ENCODE measurements at regions not wholly inside any gene's neighbourhood (a gene's known extent, or its start where the extent isn't known, plus 50 kb on each side); places are given as distances from the start of the nearest gene placed in this dataset.
"Not testable (repeated sequence)": the region's sequence is repeated elsewhere in the genome, so short reads cannot be mapped to it uniquely, and the experiment has no call there.

DNA sequence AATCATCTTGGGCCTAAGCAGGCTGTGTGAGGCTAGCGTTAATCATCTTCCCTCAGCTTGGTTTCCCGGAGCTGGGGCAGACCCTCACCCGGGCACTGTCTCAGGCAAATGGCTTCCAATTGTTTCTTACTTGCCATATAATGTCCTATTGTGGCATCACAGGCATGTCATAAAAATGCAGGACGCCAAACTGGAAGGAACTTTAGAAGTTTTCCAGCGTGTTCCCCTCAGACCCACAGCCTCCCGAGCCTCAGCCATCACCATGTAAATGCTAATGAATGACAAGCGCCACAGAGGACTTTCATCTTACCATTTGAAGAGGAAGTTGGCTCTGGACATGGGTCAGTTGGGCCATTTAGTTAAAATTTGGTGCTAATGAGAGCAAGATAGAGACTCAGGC, 143.0 kb upstream of the IRX1 start:
- intact Hi-C loops (cut with micrococcal nuclease) = no loop called here
- no peak overlapping the region for H3K27ac Mint-ChIP-seq
- no peak overlapping the region for H3K4me3 Mint-ChIP-seq
- no peaks in the 10 kb centered on the region for H3K36me3 Mint-ChIP-seq (ENCODE audit: low read depth)
- no peaks in the 10 kb centered on the region for H3K27me3 Mint-ChIP-seq
- H3K9me3 Mint-ChIP-seq = no peaks in the 10 kb centered on the region
- DNase-seq = peak; percentile 37
- no peaks in the 10 kb centered on the region for H3K4me1 Mint-ChIP-seq

DNA sequence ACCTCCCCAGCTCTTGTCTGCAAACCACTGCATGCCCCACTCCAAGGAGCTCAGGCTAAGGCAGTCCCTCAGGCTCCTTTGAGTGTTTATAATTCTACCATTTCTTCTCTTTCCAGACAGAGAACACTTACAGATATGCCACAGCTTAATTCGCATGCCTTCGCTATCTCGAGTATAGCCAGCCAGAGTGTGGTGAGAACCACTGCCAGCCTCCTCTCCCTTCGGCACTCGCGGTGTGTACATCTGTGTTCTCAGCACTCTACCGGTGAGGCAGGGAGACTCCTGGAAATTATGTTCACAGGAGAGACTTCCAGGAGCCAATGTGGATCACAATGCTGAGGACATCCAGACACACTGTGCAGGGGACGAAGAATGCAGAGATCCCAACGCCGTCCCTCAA, 143.7 kb upstream of the IRX1 start:
- no peaks in the 10 kb centered on the region for H3K36me3 Mint-ChIP-seq (ENCODE audit: low read depth)
- intact Hi-C loops (cut with micrococcal nuclease) = no loop called here
- no peaks in the 10 kb centered on the region for H3K4me1 Mint-ChIP-seq
- H3K4me3 Mint-ChIP-seq = no peak overlapping the region
- no peak for DNase-seq
- H3K27me3 Mint-ChIP-seq = no peaks in the 10 kb centered on the region
- H3K27ac Mint-ChIP-seq = no peak overlapping the region
- H3K9me3 Mint-ChIP-seq = no peaks in the 10 kb centered on the region

DNA sequence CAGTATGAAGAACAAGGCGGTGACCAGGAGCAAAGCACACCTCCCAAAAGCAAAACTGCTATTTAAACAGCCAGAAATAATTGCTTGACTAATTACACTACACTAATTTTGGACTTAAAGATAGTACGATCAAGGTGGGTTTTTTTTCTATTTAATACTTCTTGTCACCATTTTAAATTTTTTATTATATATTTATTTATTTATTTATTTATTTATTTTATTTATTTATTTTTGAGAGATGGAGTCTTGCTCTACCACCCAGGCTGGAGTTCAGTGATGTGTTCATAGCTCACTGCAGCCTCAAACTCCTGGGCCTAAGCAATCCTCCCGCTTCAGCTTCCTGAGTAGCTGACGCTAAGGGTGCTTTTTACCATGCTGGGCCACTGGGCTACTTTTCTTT, 146.2 kb upstream of the IRX1 start:
- Mint-ChIP-seq H3K27ac (no peak overlapping the region), H3K9me3 (no peaks in the 10 kb centered on the region), H3K36me3 (ENCODE audit: low read depth) (no peaks in the 10 kb centered on the region), H3K4me1 (no peaks in the 10 kb centered on the region), H3K27me3 (no peaks in the 10 kb centered on the region), H3K4me3 (no peak overlapping the region)
- intact Hi-C loops (cut with micrococcal nuclease) = no loop called here
- no peak for DNase-seq

DNA sequence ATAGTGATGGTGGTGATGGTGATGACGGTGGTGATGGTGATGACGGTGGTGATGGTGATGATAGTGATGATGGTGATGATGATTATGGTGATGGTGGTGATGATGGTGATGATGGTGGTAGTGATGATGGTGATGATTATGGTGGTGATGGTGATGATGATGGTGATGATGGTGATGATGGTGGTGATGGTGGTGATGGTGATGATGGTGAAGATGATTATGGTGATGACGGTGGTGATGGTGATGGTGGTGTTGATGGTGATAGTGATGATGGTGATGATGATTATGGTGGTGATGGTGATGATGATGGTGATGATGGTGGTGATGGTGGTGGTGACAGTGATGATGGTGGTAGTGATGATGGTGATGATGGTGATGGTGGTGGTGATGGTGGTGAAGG, 149.2 kb upstream of the IRX1 start:
- Mint-ChIP-seq H3K27ac (no peak overlapping the region), H3K4me1 (no peaks in the 10 kb centered on the region), H3K27me3 (no peaks in the 10 kb centered on the region), H3K9me3 (no peaks in the 10 kb centered on the region), H3K4me3 (no peak overlapping the region), H3K36me3 (ENCODE audit: low read depth) (no peaks in the 10 kb centered on the region)
- intact Hi-C loops (cut with micrococcal nuclease) = no loop called here
- DNase-seq = no peak

DNA sequence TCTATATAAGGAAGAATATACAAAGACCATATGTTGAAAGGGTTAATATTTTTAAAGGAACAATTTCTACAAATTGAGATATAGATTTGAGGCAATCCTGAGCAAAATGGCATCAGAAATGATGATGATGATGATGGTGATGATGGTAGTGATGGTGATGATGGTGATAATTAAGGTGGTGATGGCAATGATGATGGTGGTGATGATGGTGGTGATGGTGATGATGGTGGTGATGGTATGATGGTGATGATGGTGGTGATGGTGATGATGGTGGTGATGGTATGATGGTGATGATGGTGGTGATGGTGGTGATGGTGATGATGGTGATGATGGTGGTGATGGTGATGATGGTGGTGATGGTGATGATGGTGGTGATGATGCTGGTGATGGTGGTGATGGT, 150.1 kb upstream of the IRX1 start:
- H3K9me3 Mint-ChIP-seq; H3K4me3 Mint-ChIP-seq; intact Hi-C loops (cut with micrococcal nuclease); H3K27me3 Mint-ChIP-seq; DNase-seq; H3K27ac Mint-ChIP-seq; H3K4me1 Mint-ChIP-seq; H3K36me3 Mint-ChIP-seq (ENCODE audit: low read depth): not testable (repeated sequence)

DNA sequence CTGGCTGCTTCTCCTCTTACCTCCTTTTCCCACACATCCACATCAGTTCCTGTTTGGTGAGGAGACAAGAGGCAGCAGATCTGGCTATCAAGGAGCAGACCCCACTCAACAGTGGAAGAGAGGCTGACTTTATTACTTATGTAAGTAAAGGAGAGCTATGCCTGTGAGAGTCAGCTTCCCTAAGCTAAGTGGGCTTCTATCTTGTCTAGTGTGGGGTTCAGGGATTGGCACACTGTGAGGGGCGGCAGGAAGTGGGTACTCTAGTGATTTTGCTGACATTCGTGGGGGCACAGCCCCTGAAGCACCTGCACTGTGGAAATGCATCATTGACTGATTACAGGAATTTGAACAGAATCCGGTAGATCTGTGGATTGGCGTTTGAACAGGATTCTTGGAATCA, 163.5 kb upstream of the IRX1 start:
- Mint-ChIP-seq H3K4me1 (no peaks in the 10 kb centered on the region), H3K4me3 (no peak overlapping the region), H3K27ac (no peak overlapping the region), H3K36me3 (ENCODE audit: low read depth) (no peaks in the 10 kb centered on the region), H3K27me3 (no peaks in the 10 kb centered on the region), H3K9me3 (no peaks in the 10 kb centered on the region)
- intact Hi-C loops (cut with micrococcal nuclease) = no loop called here
- peak; percentile 6 for DNase-seq

DNA sequence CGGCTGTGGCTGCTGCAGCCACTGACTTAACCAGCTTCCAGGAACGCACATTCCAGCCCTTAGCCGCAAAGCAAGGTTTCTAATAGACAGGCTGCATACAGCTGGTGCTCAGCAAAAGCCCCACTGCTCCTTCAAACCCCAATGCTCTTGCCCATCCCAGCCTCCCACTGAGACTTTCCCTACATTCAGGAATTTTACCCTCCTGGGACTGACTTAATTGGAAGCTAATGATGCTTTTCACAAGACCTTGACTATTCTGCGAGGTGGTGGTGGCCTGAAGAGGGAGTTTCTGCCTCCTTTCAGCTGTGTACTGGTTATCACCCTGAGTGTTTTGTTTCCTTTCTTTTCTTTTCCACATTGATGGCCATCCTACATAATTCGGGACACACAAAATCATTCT, 164.9 kb upstream of the IRX1 start:
- intact Hi-C loops (cut with micrococcal nuclease) = no loop called here
- H3K4me1 Mint-ChIP-seq = no peaks in the 10 kb centered on the region
- no peak overlapping the region for H3K27ac Mint-ChIP-seq
- no peaks in the 10 kb centered on the region for H3K9me3 Mint-ChIP-seq
- H3K36me3 Mint-ChIP-seq (ENCODE audit: low read depth) = no peaks in the 10 kb centered on the region
- H3K27me3 Mint-ChIP-seq = no peaks in the 10 kb centered on the region
- H3K4me3 Mint-ChIP-seq = no peak overlapping the region
- DNase-seq = no peak

DNA sequence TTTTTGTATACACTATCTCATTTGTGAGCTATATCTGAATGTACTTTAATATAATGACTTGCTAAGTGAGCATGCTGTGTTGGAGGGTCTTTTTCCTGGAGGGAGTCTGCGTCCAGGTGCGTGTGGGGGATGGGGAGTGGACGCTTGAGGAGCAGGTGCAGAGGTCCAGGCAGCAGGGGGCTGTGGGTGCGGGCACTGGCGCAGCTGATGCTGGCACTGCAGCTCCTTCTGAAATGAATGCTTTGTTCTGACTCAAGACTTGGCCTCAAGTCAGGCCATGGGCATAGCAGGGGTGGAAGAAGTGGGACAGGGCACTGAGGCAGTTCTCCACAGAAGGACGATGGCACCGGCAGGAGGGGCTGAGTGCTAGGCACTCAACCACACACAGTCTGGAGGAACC, 165.7 kb upstream of the IRX1 start:
- Mint-ChIP-seq H3K4me3 (no peak overlapping the region), H3K9me3 (no peaks in the 10 kb centered on the region), H3K27ac (no peak overlapping the region), H3K4me1 (no peaks in the 10 kb centered on the region), H3K36me3 (ENCODE audit: low read depth) (no peaks in the 10 kb centered on the region), H3K27me3 (no peaks in the 10 kb centered on the region)
- intact Hi-C loops (cut with micrococcal nuclease) = no loop called here
- DNase-seq = no peak

DNA sequence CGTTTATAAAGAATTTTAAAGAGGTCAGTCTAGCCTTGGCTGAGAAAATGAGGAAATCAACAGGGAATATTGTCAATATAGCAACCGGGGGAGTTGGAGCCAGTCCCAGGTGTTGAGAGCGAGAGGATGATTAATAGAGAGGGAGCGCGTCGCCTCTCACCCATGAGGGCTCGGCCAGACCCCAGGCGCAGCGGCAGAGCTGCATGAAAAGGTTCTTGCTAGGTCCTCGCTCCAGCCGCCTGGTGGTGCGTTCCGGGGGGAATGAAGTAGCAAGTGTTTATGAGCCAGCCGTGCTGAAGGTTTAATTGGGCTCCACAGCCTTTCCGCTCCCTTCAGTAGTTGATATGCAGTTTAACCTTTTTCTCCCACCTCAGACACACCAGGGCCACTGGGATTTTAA, 167.3 kb upstream of the IRX1 start:
- Mint-ChIP-seq H3K36me3 (ENCODE audit: low read depth) (no peaks in the 10 kb centered on the region), H3K9me3 (no peaks in the 10 kb centered on the region), H3K4me3 (no peak overlapping the region), H3K27ac (no peak overlapping the region), H3K4me1 (no peaks in the 10 kb centered on the region), H3K27me3 (no peaks in the 10 kb centered on the region)
- intact Hi-C loops (cut with micrococcal nuclease) = no loop called here
- DNase-seq = no peak

DNA sequence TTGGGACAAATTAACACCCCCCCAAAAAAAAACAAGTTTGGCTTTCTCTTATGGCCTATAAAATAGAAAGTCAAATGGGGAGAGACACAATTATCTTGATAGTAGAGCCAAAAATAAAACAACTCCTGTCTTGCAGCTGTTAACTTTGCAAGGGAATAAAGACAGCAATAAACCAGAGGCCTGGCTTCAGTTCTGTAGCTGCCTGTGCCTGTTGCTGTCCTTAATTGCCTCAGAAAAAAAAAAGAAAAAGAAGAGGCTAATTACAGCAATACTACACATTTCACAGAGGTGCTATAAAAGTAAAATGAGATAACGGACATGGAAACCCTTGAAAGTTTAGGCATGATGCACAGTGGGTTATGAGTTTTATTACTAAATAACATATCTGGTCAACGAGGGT, 170.7 kb upstream of the IRX1 start:
- H3K9me3 Mint-ChIP-seq = peaks cover 7% of the 10 kb centered on the region
- DNase-seq = no peak
- H3K4me1 Mint-ChIP-seq = no peaks in the 10 kb centered on the region
- H3K27ac Mint-ChIP-seq = no peak overlapping the region
- no peaks in the 10 kb centered on the region for H3K36me3 Mint-ChIP-seq (ENCODE audit: low read depth)
- H3K4me3 Mint-ChIP-seq = no peak overlapping the region
- no peaks in the 10 kb centered on the region for H3K27me3 Mint-ChIP-seq
- intact Hi-C loops (cut with micrococcal nuclease) = no loop called here

DNA sequence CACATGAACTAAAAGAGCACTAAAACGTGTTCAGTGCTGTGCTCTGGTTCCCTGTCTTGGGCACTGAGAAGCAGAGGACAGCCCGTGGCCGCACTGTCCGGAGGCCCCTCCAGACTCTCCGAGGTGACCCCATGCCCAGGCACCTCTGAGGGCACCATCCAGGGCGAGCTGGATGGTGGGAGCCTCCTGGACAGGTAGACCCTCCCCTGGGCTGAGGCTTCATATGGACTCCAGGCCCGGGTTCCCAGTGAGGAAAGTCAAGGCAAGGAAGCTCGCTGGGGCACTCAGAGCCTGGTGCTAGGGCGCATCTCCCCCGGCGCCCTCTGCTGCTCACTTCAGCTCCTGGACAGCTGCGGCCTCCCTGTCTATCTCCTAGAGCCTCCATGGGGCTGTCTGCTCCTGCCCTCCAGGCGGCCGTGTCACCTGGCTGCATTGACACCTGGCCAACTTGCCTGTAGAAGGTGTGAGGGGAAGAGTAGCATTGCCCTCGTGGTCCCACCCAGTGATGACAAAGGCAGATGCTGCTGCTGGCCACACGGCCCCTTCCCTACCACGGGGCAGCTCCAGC, 178.2 kb upstream of the IRX1 start:
- Mint-ChIP-seq H3K4me3 (no peak overlapping the region), H3K4me1 (no peaks in the 10 kb centered on the region), H3K27ac (no peak overlapping the region), H3K36me3 (ENCODE audit: low read depth) (no peaks in the 10 kb centered on the region), H3K9me3 (peaks cover 12% of the 10 kb centered on the region), H3K27me3 (no peaks in the 10 kb centered on the region)
- DNase-seq = no peak
- intact Hi-C loops (cut with micrococcal nuclease) = no loop called here

DNA sequence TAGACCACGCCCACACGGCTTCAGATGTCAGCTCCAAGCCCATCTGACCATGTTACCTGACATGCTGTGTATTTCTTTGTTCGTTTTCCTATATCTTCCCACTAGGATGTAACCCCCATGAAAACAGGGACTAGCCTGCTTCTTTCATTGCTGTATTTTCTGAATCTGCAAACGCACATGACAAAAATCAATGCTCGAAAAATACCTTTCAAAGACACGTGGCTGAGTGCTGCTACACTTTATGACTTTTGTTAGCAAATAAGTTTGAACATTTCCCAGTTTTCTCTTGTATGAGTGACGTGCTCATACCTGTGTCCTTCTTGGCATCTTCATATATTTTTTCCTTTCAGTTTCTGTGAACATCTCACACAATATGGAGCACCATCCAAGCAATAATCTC, 181.3 kb upstream of the IRX1 start:
- no peaks in the 10 kb centered on the region for H3K27me3 Mint-ChIP-seq
- peaks cover 11% of the 10 kb centered on the region for H3K9me3 Mint-ChIP-seq
- no peak for DNase-seq
- no peaks in the 10 kb centered on the region for H3K36me3 Mint-ChIP-seq (ENCODE audit: low read depth)
- intact Hi-C loops (cut with micrococcal nuclease) = no loop called here
- no peak overlapping the region for H3K4me3 Mint-ChIP-seq
- H3K27ac Mint-ChIP-seq = no peak overlapping the region
- peaks cover 3% of the 10 kb centered on the region for H3K4me1 Mint-ChIP-seq

DNA sequence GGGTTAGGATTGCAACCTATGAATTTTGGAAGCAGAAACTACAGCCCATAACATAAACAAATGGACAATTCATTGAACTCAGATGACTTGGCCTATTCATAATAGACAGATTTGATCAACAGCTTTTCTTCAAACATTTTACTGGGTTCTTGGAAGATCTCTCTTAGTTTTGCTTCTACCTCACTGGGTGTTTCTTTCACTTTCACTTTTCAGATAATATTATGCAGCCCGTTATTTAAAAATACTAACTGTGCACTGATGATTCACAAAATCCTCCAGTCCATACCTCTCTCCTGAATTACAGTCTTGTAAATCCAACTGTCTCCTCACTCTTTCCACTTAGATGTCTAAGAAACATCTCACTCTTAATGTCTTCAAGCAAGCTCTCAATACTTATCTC, 183.5 kb upstream of the IRX1 start:
- Mint-ChIP-seq H3K4me3 (no peak overlapping the region), H3K9me3 (peaks cover 12% of the 10 kb centered on the region), H3K4me1 (peaks cover 3% of the 10 kb centered on the region), H3K27ac (no peak overlapping the region), H3K36me3 (ENCODE audit: low read depth) (no peaks in the 10 kb centered on the region), H3K27me3 (no peaks in the 10 kb centered on the region)
- DNase-seq = no peak
- intact Hi-C loops (cut with micrococcal nuclease) = no loop called here

DNA sequence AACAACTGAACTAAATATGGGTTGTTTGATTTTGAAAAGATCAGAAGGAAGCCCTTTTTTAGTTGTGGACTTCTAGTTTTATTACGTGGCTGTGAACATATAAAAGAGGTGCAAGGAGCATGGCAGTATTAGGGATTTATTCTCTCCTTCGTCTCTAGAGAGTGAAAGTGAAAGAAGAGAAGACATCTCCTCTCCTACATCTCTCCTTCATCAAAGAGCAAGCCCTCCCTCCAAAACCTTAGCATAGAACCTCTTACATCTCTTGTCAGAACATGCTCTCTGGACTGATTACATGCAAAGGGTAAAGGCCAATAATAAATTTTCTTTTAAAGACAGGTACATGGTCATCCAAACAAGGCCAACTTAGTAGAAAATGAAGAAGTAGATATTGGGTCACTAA, 184.3 kb upstream of the IRX1 start:
- Mint-ChIP-seq H3K36me3 (ENCODE audit: low read depth) (no peaks in the 10 kb centered on the region), H3K4me3 (no peak overlapping the region), H3K4me1 (peaks cover 3% of the 10 kb centered on the region), H3K9me3 (peaks cover 15% of the 10 kb centered on the region), H3K27ac (no peak overlapping the region), H3K27me3 (no peaks in the 10 kb centered on the region)
- DNase-seq = no peak
- intact Hi-C loops (cut with micrococcal nuclease) = no loop called here

DNA sequence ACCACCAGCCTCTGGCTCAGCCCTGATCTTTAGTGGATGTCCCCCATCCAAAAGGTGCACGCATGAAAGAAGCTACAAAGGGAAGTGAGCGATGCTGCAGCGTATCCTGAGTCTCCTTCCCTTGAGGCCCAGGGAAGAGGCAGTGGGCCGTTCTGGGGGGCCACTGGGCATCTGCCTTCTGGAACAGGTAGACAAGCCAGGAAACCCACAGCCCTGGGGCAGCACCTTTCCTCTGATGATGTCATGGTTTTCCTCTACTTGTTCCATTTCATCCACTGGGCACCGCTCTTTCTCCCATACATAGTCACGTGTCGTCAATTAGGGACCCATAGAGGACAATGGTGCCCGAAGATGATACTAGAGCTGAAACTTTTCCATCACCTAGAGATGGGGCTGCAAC, 194.0 kb upstream of the IRX1 start:
- intact Hi-C loops (cut with micrococcal nuclease) = no loop called here
- H3K27ac Mint-ChIP-seq = no peak overlapping the region
- no peaks in the 10 kb centered on the region for H3K27me3 Mint-ChIP-seq
- DNase-seq = no peak
- H3K4me1 Mint-ChIP-seq = no peaks in the 10 kb centered on the region
- H3K9me3 Mint-ChIP-seq = peaks cover 10% of the 10 kb centered on the region
- H3K36me3 Mint-ChIP-seq (ENCODE audit: low read depth) = no peaks in the 10 kb centered on the region
- H3K4me3 Mint-ChIP-seq = no peak overlapping the region

All from activated CD4-positive, alpha-beta T cell treated with anti-CD3 and anti-CD28 coated beads, Interleukin-2, amount 10 ng/mL, durations not matched to agents 24 days and 14 days (primary cell).